HG02938 (cell line): ENCODE measurements at regions not wholly inside any gene's neighbourhood (a gene's known extent, or its start where the extent isn't known, plus 50 kb on each side); places are given as distances from the start of the nearest gene placed in this dataset.
A peak's percentile ranks its signal among the peaks of the same experiment; 100 is the strongest.

Experiments
- ATAC-seq: cut with Tn5 transposase; IDR thresholded peaks from one replicate; pipeline ENCODE4 v1.9.1; 2021; ENCODE audit warnings: mild to moderate bottlenecking, moderate library complexity; ENCODE audit not compliant: unreplicated experiment

- no peak for ATAC-seq
These were observed 483.0 kb upstream of the ID2 start for GRCh38 chr2:8198766-8199382.

- peak; percentile 89 for ATAC-seq
These were observed 479.7 kb upstream of the ID2 start for GRCh38 chr2:8202132-8202531.

- no peak for ATAC-seq
These were observed 478.5 kb upstream of the ID2 start for GRCh38 chr2:8203364-8203763.

GRCh38 chr2:8204711-8205110 lies 477.1 kb upstream of the ID2 start:
- no peak for ATAC-seq

- ATAC-seq, result no peak
These were observed 472.4 kb upstream of the ID2 start for GRCh38 chr2:8209494-8209893.

GRCh38 chr2:8211384-8211783 lies 470.5 kb upstream of the ID2 start:
- ATAC-seq, result no peak

GRCh38 chr2:8212239-8212638 lies 469.6 kb upstream of the ID2 start:
- ATAC-seq, result no peak

- no peak for ATAC-seq
These were observed 467.7 kb upstream of the ID2 start for GRCh38 chr2:8214036-8214615.

GRCh38 chr2:8215159-8215863 lies 466.5 kb upstream of the ID2 start:
- peak; percentile 95 for ATAC-seq

GRCh38 chr2:8215982-8216381 lies 465.9 kb upstream of the ID2 start:
- no peak for ATAC-seq

- ATAC-seq, result no peak
These were observed 465.5 kb upstream of the ID2 start for GRCh38 chr2:8216397-8216796.

- no peak for ATAC-seq
These were observed 464.3 kb upstream of the ID2 start for GRCh38 chr2:8217468-8218030.

- ATAC-seq, result no peak
These were observed 462.8 kb upstream of the ID2 start for GRCh38 chr2:8219096-8219495.

GRCh38 chr2:8219631-8220355 lies 462.1 kb upstream of the ID2 start:
- no peak for ATAC-seq

GRCh38 chr2:8222979-8223694 lies 458.7 kb upstream of the ID2 start:
- ATAC-seq, result no peak

- ATAC-seq, result no peak
These were observed 458.0 kb upstream of the ID2 start for GRCh38 chr2:8223695-8224346.

- ATAC-seq, result no peak
These were observed 457.3 kb upstream of the ID2 start for GRCh38 chr2:8224347-8225190.

- ATAC-seq, result no peak
These were observed 456.6 kb upstream of the ID2 start for GRCh38 chr2:8225266-8225665.

GRCh38 chr2:8225798-8226197 lies 456.1 kb upstream of the ID2 start:
- ATAC-seq, result no peak
